ENCODE measurements at regions not wholly inside any gene's neighbourhood (a gene's known extent, or its start where the extent isn't known, plus 50 kb on each side); places are given as distances from the start of the nearest gene placed in this dataset.

GRCh38 chr2:59947917-59948541, 605.4 kb downstream of the BCL11A start:
- TF ChIP-seq HDAC2 (IDR thresholded peaks at IDR 0.05) (no peak), BHLHE40 (IDR thresholded peaks at IDR 0.05; ENCODE audit: low read depth, low read length) (no peak), CTCF (IDR thresholded peaks at IDR 0.05) (no peak), RAD21 (conservative IDR thresholded peaks at IDR 0.05 in 1 of 2, IDR thresholded peaks at IDR 0.05 in 1 of 2) (no peak), REST (IDR thresholded peaks at IDR 0.05) (no peak), HEYL (CRISPR knock-in tag; IDR thresholded peaks at IDR 0.05) (no peak)

Data from A549 (cell line).